SK-N-SH (cell line): ENCODE measurements at regions not wholly inside any gene's neighbourhood (a gene's known extent, or its start where the extent isn't known, plus 50 kb on each side); places are given as distances from the start of the nearest gene placed in this dataset.

Experiments used
- CTCF ChIA-PET: fragments of 300-600, 350-600 bp; formaldehyde crosslinking; extraction: SDS; loops from one replicate; lab custom pipeline; 2021; lab: Yijun Ruan, JAX
- POLR2A ChIA-PET: fragments of 350-600 bp; sonication (Branson Sonifier 250); formaldehyde crosslinking; extraction: SDS; loops from one replicate; lab custom pipeline; 2020; ENCODE audit warnings: antibody characterized with exemption, inconsistent platforms; lab: Yijun Ruan, JAX
- DNase-seq: peaks from one replicate; pipeline ENCODE4 v3.0.0; 2012
- H2AFZ ChIP-seq: fragments of 200-600 bp; sonication (generic); 2 replicates; pipeline ENCODE4 v1.8.1; 2016; ENCODE audit warnings: antibody characterized with exemption, mild to moderate bottlenecking, low read depth
- H3F3A ChIP-seq: fragments of 200-600 bp; sonication (generic); replicated peaks from 2 replicates; pipeline ENCODE3; 2016; ENCODE audit warnings: antibody characterized with exemption, mild to moderate bottlenecking; ENCODE audit not compliant: insufficient read depth
- H3K27ac ChIP-seq, 2 experiments: fragments of 200-500 bp in 1 of 2; fragments of 200-600 bp in 1 of 2; sonication (Bioruptor generic) in 1 of 2; sonication (generic), shearing (Covaris generic) in 1 of 2; 2 replicates each; pipeline versions ENCODE4 v1.5.1 to v1.6.1; 2014 to 2016; ENCODE audit warnings: low read depth in 2 of 2, inconsistent platforms in 1 of 2, low read length in 1 of 2, mild to moderate bottlenecking in 1 of 2, mixed read lengths in 1 of 2
- H3K27me3 ChIP-seq: fragments of 200-600 bp; sonication (generic), shearing (Covaris generic); 2 replicates; pipeline ENCODE4 v1.6.1; 2016; ENCODE audit warnings: mixed run types; ENCODE audit not compliant: insufficient read depth
- H3K36me3 ChIP-seq, 2 experiments: fragments of 200-500 bp in 1 of 2; fragments of 200-600 bp in 1 of 2; sonication (Bioruptor generic) in 1 of 2; sonication (generic) in 1 of 2; replicated peaks in 1 of 2; 2 replicates each; pipeline versions ENCODE3 to v1.5.1; 2014 to 2016; ENCODE audit warnings: low read length in 1 of 2, mild to moderate bottlenecking in 1 of 2; ENCODE audit not compliant: insufficient read depth in 2 of 2, control insufficient read depth in 1 of 2
- H3K4me1 ChIP-seq, 2 experiments: fragments of 200-500 bp in 1 of 2; fragments of 200-600 bp in 1 of 2; sonication (Bioruptor generic) in 1 of 2; sonication (generic), shearing (Covaris generic) in 1 of 2; 2 replicates each; pipeline versions ENCODE4 v1.5.1 to v1.6.1; 2014 to 2016; ENCODE audit warnings: low read depth in 1 of 2, low read length in 1 of 2, mixed run types in 1 of 2; ENCODE audit not compliant: insufficient read depth in 2 of 2, control insufficient read depth in 1 of 2
- H3K4me2 ChIP-seq: fragments of 200-600 bp; sonication (generic), shearing (Covaris generic); 2 replicates; pipeline ENCODE4 v1.6.1; 2017; ENCODE audit warnings: mixed run types
- H3K4me3 ChIP-seq, 2 experiments: fragments of 200-500 bp in 1 of 2; fragments of 200-600 bp in 1 of 2; sonication (Bioruptor generic) in 1 of 2; sonication (generic), shearing (Covaris generic) in 1 of 2; 2 replicates each; pipeline versions ENCODE4 v1.5.1 to v1.8.1; 2014 to 2016; ENCODE audit warnings: low read depth in 2 of 2, inconsistent platforms in 1 of 2, low read length in 1 of 2, mild to moderate bottlenecking in 1 of 2, mixed read lengths in 1 of 2, moderate library complexity in 1 of 2
- H3K79me2 ChIP-seq: fragments of 200-600 bp; sonication (generic); 2 replicates; pipeline ENCODE4 v1.8.1; 2017; ENCODE audit warnings: mild to moderate bottlenecking; ENCODE audit not compliant: insufficient read depth
- H3K9ac ChIP-seq: fragments of 200-600 bp; sonication (generic); 2 replicates; pipeline ENCODE4 v1.6.1; 2017; ENCODE audit warnings: mixed run types
- H3K9me2 ChIP-seq: fragments of 200-600 bp; sonication (generic); 2 replicates; pipeline ENCODE4 v1.6.1; 2017; ENCODE audit warnings: mixed run types
- H3K9me3 ChIP-seq: fragments of 200-600 bp; sonication (generic); 2 replicates; pipeline ENCODE4 v1.6.1; 2017; ENCODE audit warnings: mixed run types, mild to moderate bottlenecking, moderate library complexity
- H4K20me1 ChIP-seq: fragments of 200-600 bp; sonication (generic); 2 replicates; pipeline ENCODE4 v1.6.1; 2017; ENCODE audit warnings: mild to moderate bottlenecking, mixed run types; ENCODE audit not compliant: insufficient read depth
- CHD2 ChIP-seq: fragments of 150-350 bp; IDR thresholded peaks from 2 replicates; pipeline ENCODE4 v1.6.1; 2018; ENCODE audit warnings: low read length; ENCODE audit not compliant: partially characterized antibody
- CTCF ChIP-seq: fragments of 200-600 bp; sonication (generic); IDR thresholded peaks from 2 replicates; pipeline ENCODE4 v1.6.1; 2017; ENCODE audit warnings: antibody characterized with exemption, mild to moderate bottlenecking, moderate library complexity
- EP300 ChIP-seq, 2 experiments: IDR thresholded peaks; 2 replicates each; pipeline versions ENCODE4 v1.4.0 to v1.6.1; 2012; ENCODE audit warnings: borderline replicate concordance in 1 of 2, low read depth in 1 of 2, low read length in 1 of 2
- FOSL2 ChIP-seq: IDR thresholded peaks from 2 replicates; pipeline ENCODE4 v1.4.0; 2012; ENCODE audit warnings: low read depth, mild to moderate bottlenecking, moderate library complexity, borderline replicate concordance
- FOXM1 ChIP-seq: IDR thresholded peaks from 2 replicates; pipeline ENCODE4 v1.4.0; 2012; ENCODE audit warnings: low read depth, mild to moderate bottlenecking
- GATA2 ChIP-seq: sonication (generic); formaldehyde crosslinking; IDR thresholded peaks from 2 replicates; pipeline ENCODE4 v1.5.0; 2020; ENCODE audit warnings: mild to moderate bottlenecking, missing genetic modification reagents
- JUND ChIP-seq: IDR thresholded peaks from 2 replicates; pipeline ENCODE4 v1.4.0; 2012
- MXI1 ChIP-seq: IDR thresholded peaks from 2 replicates; pipeline ENCODE4 v1.6.1; 2012; ENCODE audit warnings: mild to moderate bottlenecking, low read depth, low read length, improper control_type of control experiment
- REST ChIP-seq: IDR thresholded peaks from 2 replicates; pipeline ENCODE4 v1.6.1; 2012; ENCODE audit warnings: mild to moderate bottlenecking, low read depth, low read length, moderate library complexity
- RXRA ChIP-seq: IDR thresholded peaks from 2 replicates; pipeline ENCODE4 v1.4.0; 2012; ENCODE audit warnings: low read depth, mild to moderate bottlenecking, borderline replicate concordance
- TCF12 ChIP-seq: IDR thresholded peaks from 2 replicates; pipeline ENCODE4 v1.4.0; 2012
- TEAD4 ChIP-seq: IDR thresholded peaks from 2 replicates; pipeline ENCODE4 v1.4.0; 2012; ENCODE audit warnings: mild to moderate bottlenecking, borderline replicate concordance; ENCODE audit not compliant: insufficient read depth
- USF1 ChIP-seq: IDR thresholded peaks from 2 replicates; pipeline ENCODE4 v1.4.0; 2012; ENCODE audit warnings: low read depth, borderline replicate concordance
- USF2 ChIP-seq: fragments of 150-350 bp; IDR thresholded peaks from 2 replicates; pipeline ENCODE4 v1.6.1; 2017; ENCODE audit warnings: antibody characterized with exemption, low read length, low read depth, borderline replicate concordance
- WGBS: methylation state at CpG from one replicate; pipeline ENCODE4 v1.1.6; 2017; ENCODE audit warnings: low lambda C conversion rate; 5-methylcytosine and 5-hydroxymethylcytosine counted together
- TF ChIP-seq, protein P1 (sequence below): IDR thresholded peaks from 2 replicates; pipeline ENCODE4 v1.4.0; 2012; ENCODE audit warnings: low read depth, borderline replicate concordance
- TF ChIP-seq, protein P2 (sequence below): IDR thresholded peaks from 2 replicates; pipeline ENCODE4; 2012
- TF ChIP-seq, protein P3 (sequence below): IDR thresholded peaks from 2 replicates; pipeline ENCODE4 v1.4.0; 2012; ENCODE audit warnings: low read depth

DNA sequence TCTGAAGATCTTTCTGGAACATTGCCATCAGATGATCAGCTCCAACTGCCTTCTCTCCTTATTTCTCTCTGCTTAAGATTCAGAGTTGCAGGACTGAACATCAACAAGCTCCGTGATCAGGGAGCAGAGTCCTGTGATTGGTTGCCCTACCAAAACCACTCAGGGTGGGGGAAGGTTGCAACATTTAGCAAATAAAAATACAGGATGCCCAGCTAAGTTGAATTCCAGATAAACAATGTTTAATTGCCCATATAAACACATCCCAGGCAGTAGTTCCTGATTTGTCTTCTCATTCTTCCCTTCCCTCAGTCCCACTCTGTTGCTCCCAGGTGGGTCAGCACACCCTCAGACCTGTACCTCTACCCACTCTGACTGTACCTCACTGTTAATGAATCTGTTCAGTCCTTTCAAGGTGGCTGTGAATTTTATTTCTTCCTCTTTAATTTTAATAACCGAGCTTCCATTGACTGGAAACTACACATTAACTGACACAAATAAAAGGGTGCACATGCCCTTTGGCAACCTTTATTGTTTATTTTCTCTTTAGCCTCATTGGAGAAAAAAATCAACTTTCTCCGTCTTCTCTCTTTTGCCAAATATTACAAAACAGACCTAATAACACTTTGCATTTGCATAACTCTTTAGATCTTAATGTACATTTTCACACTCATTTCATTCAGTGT, 167.1 kb upstream of the PKDCC start:
- Histone ChIP-seq H3K9me2 (no peaks in the 10 kb centered on the region), H3K36me3 (no peaks in the 10 kb centered on the region), H3K9ac (no peak overlapping the region), H3K79me2 (no peaks in the 10 kb centered on the region), H4K20me1 (no peaks in the 10 kb centered on the region), H3K9me3 (no peaks in the 10 kb centered on the region), H3K4me1 (peaks cover 0 to 34% of the 10 kb centered on the region in 2 experiments; a peak in 1 of 4 replicates), H3K4me2 (no peak overlapping the region), H3F3A (no peaks in the 10 kb centered on the region), H3K27me3 (peaks cover 14% of the 10 kb centered on the region; the same call in 1 of the 2 replicates), H3K4me3 (no peak overlapping the region), H3K27ac (no peak overlapping the region), H2AFZ (no peak overlapping the region)
- WGBS: 48% methylated on average over 3 of the region's 3 CpGs
- no peak for TF ChIP-seq RXRA
- no peak for TF ChIP-seq TCF12
- TF ChIP-seq CHD2: no peak
- no peak for TF ChIP-seq FOXM1
- TF ChIP-seq, protein P1, sequence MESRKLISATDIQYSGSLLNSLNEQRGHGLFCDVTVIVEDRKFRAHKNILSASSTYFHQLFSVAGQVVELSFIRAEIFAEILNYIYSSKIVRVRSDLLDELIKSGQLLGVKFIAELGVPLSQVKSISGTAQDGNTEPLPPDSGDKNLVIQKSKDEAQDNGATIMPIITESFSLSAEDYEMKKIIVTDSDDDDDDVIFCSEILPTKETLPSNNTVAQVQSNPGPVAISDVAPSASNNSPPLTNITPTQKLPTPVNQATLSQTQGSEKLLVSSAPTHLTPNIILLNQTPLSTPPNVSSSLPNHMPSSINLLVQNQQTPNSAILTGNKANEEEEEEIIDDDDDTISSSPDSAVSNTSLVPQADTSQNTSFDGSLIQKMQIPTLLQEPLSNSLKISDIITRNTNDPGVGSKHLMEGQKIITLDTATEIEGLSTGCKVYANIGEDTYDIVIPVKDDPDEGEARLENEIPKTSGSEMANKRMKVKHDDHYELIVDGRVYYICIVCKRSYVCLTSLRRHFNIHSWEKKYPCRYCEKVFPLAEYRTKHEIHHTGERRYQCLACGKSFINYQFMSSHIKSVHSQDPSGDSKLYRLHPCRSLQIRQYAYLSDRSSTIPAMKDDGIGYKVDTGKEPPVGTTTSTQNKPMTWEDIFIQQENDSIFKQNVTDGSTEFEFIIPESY: no peak
- no peak for TF ChIP-seq TEAD4
- TF ChIP-seq JUND: no peak
- TF ChIP-seq CTCF: no peak
- TF ChIP-seq, protein P2, sequence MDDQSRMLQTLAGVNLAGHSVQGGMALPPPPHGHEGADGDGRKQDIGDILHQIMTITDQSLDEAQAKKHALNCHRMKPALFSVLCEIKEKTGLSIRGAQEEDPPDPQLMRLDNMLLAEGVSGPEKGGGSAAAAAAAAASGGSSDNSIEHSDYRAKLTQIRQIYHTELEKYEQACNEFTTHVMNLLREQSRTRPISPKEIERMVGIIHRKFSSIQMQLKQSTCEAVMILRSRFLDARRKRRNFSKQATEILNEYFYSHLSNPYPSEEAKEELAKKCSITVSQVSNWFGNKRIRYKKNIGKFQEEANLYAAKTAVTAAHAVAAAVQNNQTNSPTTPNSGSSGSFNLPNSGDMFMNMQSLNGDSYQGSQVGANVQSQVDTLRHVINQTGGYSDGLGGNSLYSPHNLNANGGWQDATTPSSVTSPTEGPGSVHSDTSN: no peak
- no peak for TF ChIP-seq FOSL2
- TF ChIP-seq EP300 (IDR thresholded peaks at IDR 0.05; ENCODE audit: borderline replicate concordance in 1 of 2, low read depth in 1 of 2, low read length in 1 of 2): no peak
- TF ChIP-seq, protein P3, sequence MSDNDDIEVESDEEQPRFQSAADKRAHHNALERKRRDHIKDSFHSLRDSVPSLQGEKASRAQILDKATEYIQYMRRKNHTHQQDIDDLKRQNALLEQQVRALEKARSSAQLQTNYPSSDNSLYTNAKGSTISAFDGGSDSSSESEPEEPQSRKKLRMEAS: no peak
- TF ChIP-seq USF1: no peak
- no peak for TF ChIP-seq USF2
- TF ChIP-seq GATA2 (CRISPR knock-in tag): no peak
- TF ChIP-seq MXI1: no peak
- no peak for TF ChIP-seq REST
- DNase-seq: no peak
- CTCF ChIA-PET: interaction anchor here (1.4 to 18.0 kb wide), 6 partner anchors 11 to 205 kb away, joined by 3 to 897 read pairs (median 7); no protein-coding TSS in a partner anchor
- POLR2A ChIA-PET: interaction anchor here (1.1 to 3.5 kb wide), 2 partner anchors 73 to 166 kb away, joined by 3 to 26 read pairs; partner anchors contain the start of gene PKDCC
